GM12873 (cell line): ENCODE measurements at regions not wholly inside any gene's neighbourhood (a gene's known extent, or its start where the extent isn't known, plus 50 kb on each side); places are given as distances from the start of the nearest gene placed in this dataset.

Experiments
- TF ChIP-seq, protein P1 (sequence below): IDR thresholded peaks from 2 replicates; pipeline ENCODE4 v1.5.1; 2012; ENCODE audit warnings: low read depth, mild to moderate bottlenecking, moderate library complexity, low read length, control low read depth; ENCODE audit not compliant: insufficient read depth; ENCODE audit errors: missing control alignments

DNA sequence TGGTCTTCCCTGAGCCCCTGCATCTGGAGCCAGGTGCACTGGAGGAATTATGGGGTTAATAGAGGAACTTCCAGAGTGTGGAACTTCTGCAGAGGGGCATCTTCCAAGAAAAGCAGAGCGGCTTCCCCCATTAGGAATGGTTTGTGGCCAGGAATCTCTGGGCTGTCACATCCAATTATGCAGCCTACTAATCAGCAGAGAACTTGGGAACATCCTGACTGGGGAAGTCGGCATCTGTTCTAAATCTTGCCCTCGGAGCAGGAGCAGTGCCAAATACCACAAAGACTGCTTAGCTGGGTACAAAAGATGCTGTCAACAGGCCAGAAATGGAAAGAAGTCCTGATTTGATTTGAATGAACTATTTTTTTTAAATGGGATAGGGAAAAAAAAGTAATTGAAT lies 435.1 kb downstream of the ZNF536 start:
- TF ChIP-seq, protein P1, sequence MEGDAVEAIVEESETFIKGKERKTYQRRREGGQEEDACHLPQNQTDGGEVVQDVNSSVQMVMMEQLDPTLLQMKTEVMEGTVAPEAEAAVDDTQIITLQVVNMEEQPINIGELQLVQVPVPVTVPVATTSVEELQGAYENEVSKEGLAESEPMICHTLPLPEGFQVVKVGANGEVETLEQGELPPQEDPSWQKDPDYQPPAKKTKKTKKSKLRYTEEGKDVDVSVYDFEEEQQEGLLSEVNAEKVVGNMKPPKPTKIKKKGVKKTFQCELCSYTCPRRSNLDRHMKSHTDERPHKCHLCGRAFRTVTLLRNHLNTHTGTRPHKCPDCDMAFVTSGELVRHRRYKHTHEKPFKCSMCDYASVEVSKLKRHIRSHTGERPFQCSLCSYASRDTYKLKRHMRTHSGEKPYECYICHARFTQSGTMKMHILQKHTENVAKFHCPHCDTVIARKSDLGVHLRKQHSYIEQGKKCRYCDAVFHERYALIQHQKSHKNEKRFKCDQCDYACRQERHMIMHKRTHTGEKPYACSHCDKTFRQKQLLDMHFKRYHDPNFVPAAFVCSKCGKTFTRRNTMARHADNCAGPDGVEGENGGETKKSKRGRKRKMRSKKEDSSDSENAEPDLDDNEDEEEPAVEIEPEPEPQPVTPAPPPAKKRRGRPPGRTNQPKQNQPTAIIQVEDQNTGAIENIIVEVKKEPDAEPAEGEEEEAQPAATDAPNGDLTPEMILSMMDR: no peak

DNA sequence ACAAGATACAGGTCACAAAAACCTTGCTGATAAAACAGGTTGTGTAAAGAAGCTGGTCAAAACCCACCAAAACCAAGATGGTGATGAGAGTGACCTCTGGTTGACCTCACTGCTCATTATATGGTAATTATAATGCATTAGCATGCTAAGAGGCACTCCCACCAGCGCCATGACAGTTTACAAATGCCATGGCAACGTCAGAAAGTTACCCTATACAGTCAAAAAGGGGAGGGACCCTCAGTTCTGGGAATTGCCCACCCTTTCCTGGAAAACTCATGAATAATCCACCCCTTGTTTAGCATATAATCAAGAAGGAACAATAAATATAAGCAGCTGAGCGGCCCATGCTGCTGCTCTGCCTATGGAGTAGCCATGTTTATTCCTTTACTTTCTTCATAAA lies 434.1 kb downstream of the ZNF536 start:
- TF ChIP-seq, protein P1: no peak

DNA sequence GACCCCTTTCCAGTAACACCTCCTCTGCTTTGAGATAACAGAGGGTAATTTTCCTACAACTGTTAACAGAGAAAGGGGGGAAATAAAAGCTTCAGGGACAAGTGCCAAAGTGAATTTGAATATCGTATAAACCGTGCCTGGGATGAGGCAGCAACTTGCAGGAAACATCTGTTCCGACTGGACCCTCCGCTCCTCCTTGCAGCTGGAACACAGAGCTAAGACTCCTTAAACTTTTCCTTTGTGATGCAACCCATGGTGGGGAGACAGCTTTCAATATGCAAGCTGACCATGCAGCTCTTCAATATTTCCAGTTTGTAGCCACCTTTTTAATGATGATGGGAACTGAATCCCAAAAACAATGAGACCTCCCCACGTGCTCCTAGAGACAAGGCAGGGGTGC lies 432.6 kb downstream of the ZNF536 start:
- TF ChIP-seq, protein P1: no peak

DNA sequence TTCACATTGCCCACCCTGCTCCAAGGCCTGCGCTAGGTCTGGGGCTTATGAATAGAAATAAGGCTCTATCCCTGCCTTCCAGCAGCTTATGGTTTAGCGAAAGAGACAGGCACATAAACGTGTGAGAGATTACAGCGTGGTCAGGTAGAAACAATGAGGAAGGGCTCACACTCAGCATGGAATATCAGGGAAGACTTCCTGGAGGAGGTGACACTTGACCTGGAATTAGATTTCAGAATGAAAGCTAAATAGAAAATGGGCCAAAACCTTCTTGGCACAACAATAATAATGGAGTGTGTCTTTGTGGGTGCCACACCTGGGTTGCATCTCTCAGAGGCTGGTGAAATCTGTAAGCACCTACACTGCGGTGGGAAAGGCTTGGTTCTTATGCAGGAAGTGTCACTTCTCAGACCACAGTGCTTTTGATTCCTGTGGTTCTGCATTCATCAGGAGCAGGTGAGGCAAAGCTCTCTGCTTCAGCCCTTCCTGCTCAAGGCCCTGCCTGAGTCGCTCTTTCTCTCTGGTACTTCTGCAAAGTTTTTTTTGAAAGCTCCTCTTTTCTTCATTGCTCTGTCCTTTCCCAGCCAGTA lies 430.3 kb downstream of the ZNF536 start:
- TF ChIP-seq, protein P1: no peak

DNA sequence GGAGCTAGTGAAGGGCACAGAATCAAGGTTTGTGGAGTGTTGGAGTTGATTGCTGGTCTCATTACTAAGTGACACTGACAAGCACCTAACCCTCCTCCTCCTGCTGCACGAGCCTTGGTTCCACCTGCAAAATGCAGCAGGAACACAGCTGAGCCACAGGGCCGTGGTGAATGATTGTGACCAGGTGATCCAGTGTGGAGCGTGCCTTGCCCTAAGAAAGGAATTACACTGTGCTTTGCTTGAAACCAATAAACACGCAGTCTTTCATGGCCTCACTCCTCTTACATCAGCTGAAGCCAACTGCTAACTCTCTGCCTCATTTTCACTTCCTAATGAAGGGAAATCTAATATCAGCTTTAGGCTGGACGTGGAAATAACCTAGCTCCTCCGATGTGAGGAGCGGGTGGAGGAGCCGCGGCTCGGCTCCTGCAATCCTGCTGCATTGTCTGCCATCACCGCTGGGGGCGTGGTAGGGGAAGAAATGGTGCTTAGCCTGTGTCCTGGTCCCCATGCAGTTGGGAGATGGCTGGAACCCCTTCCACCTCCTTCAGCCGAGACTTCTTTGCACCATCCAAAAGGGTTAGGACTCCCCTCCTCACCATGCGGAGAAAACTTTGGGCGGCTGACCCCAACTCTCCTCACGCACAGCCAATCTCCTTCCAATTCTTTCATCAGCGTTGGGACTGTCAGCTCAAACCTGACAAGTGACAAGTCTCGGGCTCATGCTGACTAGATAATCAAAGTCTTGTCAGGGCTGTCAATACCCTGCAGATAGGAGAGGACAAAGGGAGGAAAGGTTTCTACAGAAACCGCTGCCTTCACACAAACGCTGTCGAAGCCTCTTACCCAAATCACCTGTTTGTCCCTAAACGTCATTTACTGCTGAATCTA lies 427.9 kb downstream of the ZNF536 start:
- TF ChIP-seq, protein P1: peak; percentile 76

DNA sequence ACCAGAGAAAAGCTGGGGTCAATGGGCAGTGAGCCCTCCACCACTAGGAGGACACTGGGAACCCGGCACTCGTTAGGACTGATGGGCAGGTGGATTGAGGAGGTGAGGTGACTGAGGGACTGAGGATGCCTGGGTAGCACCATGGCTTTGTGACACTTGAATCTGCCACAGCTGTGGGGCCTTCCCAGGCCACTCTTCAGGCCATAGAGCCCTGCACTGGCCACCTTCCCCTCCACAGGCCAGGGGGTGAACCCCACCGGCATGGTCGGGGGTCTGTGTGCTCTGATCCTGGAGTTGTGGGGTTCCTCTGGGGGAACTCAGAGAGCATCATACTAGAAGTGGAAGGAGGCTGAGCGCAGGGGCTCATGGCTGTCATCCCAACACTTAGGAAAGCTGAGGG lies 423.5 kb downstream of the ZNF536 start:
- TF ChIP-seq, protein P1: no peak
